OCI-LY1 (cell line): ENCODE measurements at regions not wholly inside any gene's neighbourhood (a gene's known extent, or its start where the extent isn't known, plus 50 kb on each side); places are given as distances from the start of the nearest gene placed in this dataset.
"Not testable (repeated sequence)": the region's sequence is repeated elsewhere in the genome, so short reads cannot be mapped to it uniquely, and the experiment has no call there.

Experiments used
- H2AFZ ChIP-seq: fragments of 200-600 bp; sonication (generic), shearing (Covaris generic); 2 replicates; pipeline ENCODE4 v1.6.0; 2014; ENCODE audit warnings: antibody characterized with exemption, mild to moderate bottlenecking, low read length
- H3F3A ChIP-seq: fragments of 200-600 bp; sonication (generic), shearing (Covaris generic); 2 replicates; pipeline ENCODE4 v1.6.0; 2014; ENCODE audit warnings: mild to moderate bottlenecking, antibody characterized with exemption, low read length, moderate library complexity; ENCODE audit not compliant: insufficient read depth
- H3K27ac ChIP-seq: fragments of 200-600 bp; sonication (generic); 2 replicates; pipeline ENCODE4 v1.5.1; 2014; ENCODE audit warnings: low read length, mixed run types, mild to moderate bottlenecking, low read depth; ENCODE audit not compliant: poor library complexity, severe bottlenecking
- H3K27me3 ChIP-seq: fragments of 200-600 bp; sonication (generic); 2 replicates; pipeline ENCODE4 v1.6.0; 2014; ENCODE audit warnings: antibody characterized with exemption, mild to moderate bottlenecking, low read length, moderate library complexity; ENCODE audit not compliant: insufficient read depth
- H3K36me3 ChIP-seq: fragments of 200-600 bp; sonication (generic); 2 replicates; pipeline ENCODE4 v1.6.1; 2014; ENCODE audit warnings: mild to moderate bottlenecking, antibody characterized with exemption, low read length, moderate library complexity, mixed read lengths; ENCODE audit not compliant: insufficient read depth
- H3K4me1 ChIP-seq: fragments of 200-600 bp; sonication (generic); 2 replicates; pipeline ENCODE4 v1.5.1; 2014; ENCODE audit warnings: mild to moderate bottlenecking, low read length, moderate library complexity; ENCODE audit not compliant: insufficient read depth, severe bottlenecking
- H3K4me2 ChIP-seq: fragments of 200-600 bp; sonication (generic), shearing (Covaris generic); 2 replicates; pipeline ENCODE4 v1.6.1; 2014; ENCODE audit warnings: low read length
- H3K4me3 ChIP-seq: fragments of 200-600 bp; sonication (generic); 2 replicates; pipeline ENCODE4 v1.5.1; 2014; ENCODE audit warnings: low read length, low read depth, mild to moderate bottlenecking, mixed read lengths; ENCODE audit not compliant: poor library complexity, severe bottlenecking
- H3K79me2 ChIP-seq: fragments of 200-600 bp; shearing (Covaris generic); 2 replicates; pipeline ENCODE4 v1.6.1; 2016; ENCODE audit warnings: mixed run types, low read length, mixed read lengths; ENCODE audit not compliant: insufficient read depth
- H3K9ac ChIP-seq: fragments of 200-600 bp; sonication (generic), shearing (Covaris generic); 2 replicates; pipeline ENCODE4 v1.6.1; 2014; ENCODE audit warnings: mild to moderate bottlenecking, low read length, mixed read lengths
- H3K9me2 ChIP-seq: fragments of 200-600 bp; sonication (generic), shearing (Covaris generic); 2 replicates; pipeline ENCODE4 v1.6.1; 2014; ENCODE audit warnings: low read depth, mild to moderate bottlenecking, low read length, mixed read lengths
- H3K9me3 ChIP-seq: fragments of 200-600 bp; shearing (Covaris generic); 2 replicates; pipeline ENCODE4 v1.6.1; 2014; ENCODE audit warnings: low read length, mixed read lengths
- H4K20me1 ChIP-seq: fragments of 200-600 bp; sonication (generic), shearing (Covaris generic); 2 replicates; pipeline ENCODE4 v1.6.0; 2016; ENCODE audit warnings: mild to moderate bottlenecking, low read length; ENCODE audit not compliant: insufficient read depth
- CTCF ChIP-seq: fragments of 200-600 bp; sonication (generic), shearing (Covaris generic); IDR thresholded peaks from 2 replicates; pipeline ENCODE4 v1.5.1; 2017; ENCODE audit warnings: mild to moderate bottlenecking, antibody characterized with exemption, low read length, moderate library complexity, mixed read lengths
- EZH2 ChIP-seq: fragments of 200-600 bp; sonication (generic), shearing (Covaris generic); IDR thresholded peaks from 2 replicates; pipeline ENCODE4 v1.8.0; 2017; ENCODE audit warnings: borderline replicate concordance, mixed run types, mild to moderate bottlenecking, antibody characterized with exemption, low read length, moderate library complexity, mixed read lengths

- no peaks in the 10 kb centered on the region for H3K27me3 ChIP-seq
- H3F3A ChIP-seq = no peaks in the 10 kb centered on the region
- H3K9me3 ChIP-seq = no peaks in the 10 kb centered on the region
- no peaks in the 10 kb centered on the region for H3K9me2 ChIP-seq
- H3K9ac ChIP-seq = no peak overlapping the region
- H3K36me3 ChIP-seq = no peaks in the 10 kb centered on the region
- no peak overlapping the region for H3K27ac ChIP-seq
- TF ChIP-seq EZH2 (no peak), CTCF (no peak)
- no peak overlapping the region for H3K4me3 ChIP-seq
- no peaks in the 10 kb centered on the region for H3K79me2 ChIP-seq
- no peaks in the 10 kb centered on the region for H3K4me1 ChIP-seq
- H2AFZ ChIP-seq = no peak overlapping the region
- H3K4me2 ChIP-seq = no peak overlapping the region
- H4K20me1 ChIP-seq = no peaks in the 10 kb centered on the region
Measured at GRCh38 chr3:3992312-3992874, 193.2 kb downstream of the LRRN1 start.

- H3K79me2 ChIP-seq = no peaks in the 10 kb centered on the region
- no peak for TF ChIP-seq EZH2
- TF ChIP-seq CTCF = peak; percentile 83
- H3K9ac ChIP-seq = no peak overlapping the region
- no peaks in the 10 kb centered on the region for H3K9me2 ChIP-seq
- H3K4me1 ChIP-seq = no peaks in the 10 kb centered on the region
- H3K4me3 ChIP-seq = no peak overlapping the region
- no peaks in the 10 kb centered on the region for H3K9me3 ChIP-seq
- no peaks in the 10 kb centered on the region for H3F3A ChIP-seq
- no peak overlapping the region for H3K27ac ChIP-seq
- no peaks in the 10 kb centered on the region for H3K36me3 ChIP-seq
- no peaks in the 10 kb centered on the region for H4K20me1 ChIP-seq
- H3K27me3 ChIP-seq = no peaks in the 10 kb centered on the region
- no peak overlapping the region for H2AFZ ChIP-seq
- no peak overlapping the region for H3K4me2 ChIP-seq
Measured at GRCh38 chr3:3998140-3998922, 199.1 kb downstream of the LRRN1 start.

- H3K4me3 ChIP-seq, H2AFZ ChIP-seq, H3K36me3 ChIP-seq, H3F3A ChIP-seq, H3K4me1 ChIP-seq, H4K20me1 ChIP-seq, H3K4me2 ChIP-seq, H3K27me3 ChIP-seq, H3K9me2 ChIP-seq, H3K27ac ChIP-seq, H3K9me3 ChIP-seq, H3K79me2 ChIP-seq, H3K9ac ChIP-seq: not testable (repeated sequence)
Measured at GRCh38 chr3:3999340-3999739, 200.1 kb downstream of the LRRN1 start.

GRCh38 chr3:4001976-4002375 is 202.7 kb downstream of the LRRN1 start:
- no peak overlapping the region for H3K4me2 ChIP-seq
- no peaks in the 10 kb centered on the region for H3K9me2 ChIP-seq
- H4K20me1 ChIP-seq = no peaks in the 10 kb centered on the region
- no peak overlapping the region for H3K27ac ChIP-seq
- H3K4me3 ChIP-seq = no peak overlapping the region
- H3K36me3 ChIP-seq = no peaks in the 10 kb centered on the region
- H3K79me2 ChIP-seq = no peaks in the 10 kb centered on the region
- H3K27me3 ChIP-seq = no peaks in the 10 kb centered on the region
- TF ChIP-seq CTCF (no peak), EZH2 (no peak)
- H3K4me1 ChIP-seq = no peaks in the 10 kb centered on the region
- H2AFZ ChIP-seq = no peak overlapping the region
- no peak overlapping the region for H3K9ac ChIP-seq
- no peaks in the 10 kb centered on the region for H3K9me3 ChIP-seq
- no peaks in the 10 kb centered on the region for H3F3A ChIP-seq
